SIG-M5 treated with dmso at 0.1 percent for 504 hours (cell line): ENCODE measurements at regions not wholly inside any gene's neighbourhood (a gene's known extent, or its start where the extent isn't known, plus 50 kb on each side); places are given as distances from the start of the nearest gene placed in this dataset.

ENCODE experiments used
- DNase-seq: peaks from one replicate; lab custom pipeline; 2025; ENCODE audit not compliant: unreplicated experiment; lab: John Stamatoyannopoulos, UW

DNA sequence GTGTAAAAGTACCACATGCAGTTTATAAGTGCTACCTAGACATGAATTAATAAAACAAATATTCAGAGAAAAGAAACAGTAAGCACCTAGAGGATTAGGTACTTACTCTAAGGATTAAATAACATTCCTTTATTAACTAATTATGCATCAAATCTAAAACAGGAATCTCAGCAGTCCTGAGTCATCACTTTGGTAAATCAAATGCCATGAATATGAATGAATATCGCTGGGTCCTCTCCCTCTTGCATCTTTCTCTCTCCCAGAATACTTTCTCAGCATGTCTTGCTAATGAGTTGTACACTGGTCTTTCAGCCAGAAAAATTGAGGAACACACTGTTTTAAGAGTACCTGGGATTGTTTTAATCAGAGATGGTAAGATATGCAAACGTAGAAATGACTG, 225.5 kb upstream of the NFE2L3 start:
- DNase-seq, result no peak

DNA sequence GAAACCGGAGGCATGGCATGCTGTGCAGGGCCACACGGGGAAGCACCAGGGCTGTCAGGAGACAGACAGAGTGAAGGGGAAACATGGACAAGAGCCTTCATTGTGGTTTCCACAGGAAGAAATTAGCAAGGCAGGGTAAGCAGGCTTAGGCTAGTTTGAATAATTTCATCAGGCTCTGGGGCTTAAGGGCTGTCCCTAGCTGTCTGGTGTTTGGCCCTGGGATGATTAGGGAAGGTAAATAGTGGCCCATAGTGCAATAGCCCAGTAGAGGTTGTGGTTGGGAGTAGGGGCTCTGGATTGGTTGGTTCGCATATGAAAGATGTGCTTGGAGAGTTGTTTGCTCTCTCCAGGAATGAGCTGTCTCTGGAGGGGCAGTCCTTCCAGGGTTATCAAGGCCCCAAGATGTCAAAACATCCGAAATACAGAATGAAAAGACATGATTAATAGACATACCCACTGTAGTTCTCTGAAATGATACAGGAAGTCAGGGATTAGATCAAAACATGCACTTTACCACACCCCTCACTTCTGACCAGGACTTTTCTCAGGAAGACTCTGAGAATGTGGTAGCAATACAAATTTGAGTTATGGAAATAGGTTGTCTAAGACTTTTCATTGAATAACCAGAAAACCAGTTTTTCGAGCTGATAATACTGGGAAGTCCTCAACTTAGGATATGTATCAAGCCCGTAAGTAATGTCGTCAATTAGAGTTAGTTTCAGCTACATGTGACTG, 224.9 kb upstream of the NFE2L3 start:
- no peak for DNase-seq

DNA sequence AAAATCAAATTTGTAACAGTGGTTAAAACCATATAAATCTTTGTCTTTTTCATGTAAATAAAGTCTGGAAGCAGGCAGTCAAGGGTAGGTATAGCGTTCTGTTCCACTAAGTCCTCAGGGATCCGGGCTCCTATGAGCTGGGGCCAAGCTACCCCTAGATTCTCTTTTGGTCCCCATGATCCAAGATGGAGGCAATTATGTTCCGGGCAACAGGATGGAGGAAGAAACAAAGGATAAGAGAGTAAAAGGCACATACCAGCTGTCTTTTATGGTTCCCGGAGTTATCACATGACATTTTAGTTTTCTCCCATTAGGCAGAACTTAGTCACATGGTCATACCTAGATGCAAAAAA, 224.4 kb upstream of the NFE2L3 start:
- DNase-seq, result no peak

DNA sequence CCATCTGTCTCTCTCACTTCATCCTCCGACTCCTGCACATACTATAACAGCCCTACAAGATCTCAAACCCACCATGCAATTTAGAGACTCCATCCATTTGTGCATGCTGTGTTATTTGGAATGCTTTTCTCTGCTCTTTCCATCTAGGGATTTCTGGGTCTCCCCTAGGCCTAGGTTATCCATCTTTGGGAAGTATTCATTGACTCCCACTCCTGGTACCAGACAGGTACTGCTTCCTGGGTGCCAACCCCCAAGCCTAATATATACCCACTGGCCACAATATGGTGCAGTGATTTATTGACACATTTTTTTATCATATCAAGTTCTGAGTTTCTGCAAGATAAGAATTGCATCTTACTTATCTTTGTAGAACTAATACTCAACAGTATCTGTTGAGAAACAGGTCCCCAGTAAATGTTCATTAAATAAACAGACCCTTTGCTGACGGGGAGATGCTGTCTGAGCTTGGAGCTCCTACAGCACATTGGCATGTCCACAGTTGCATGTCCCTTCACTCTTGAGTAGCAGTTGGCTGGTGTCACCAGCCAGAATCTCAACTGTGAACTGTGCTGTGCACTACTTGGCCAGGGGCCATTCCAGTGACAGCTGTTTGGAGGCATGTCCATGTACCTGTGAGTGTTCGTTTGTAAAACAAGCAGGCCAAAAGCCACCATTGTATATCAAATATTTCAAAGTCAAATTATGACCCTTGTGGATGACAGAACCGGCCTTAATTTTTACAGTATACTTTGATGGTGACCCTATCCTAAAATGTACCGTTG, 223.3 kb upstream of the NFE2L3 start:
- no peak for DNase-seq

DNA sequence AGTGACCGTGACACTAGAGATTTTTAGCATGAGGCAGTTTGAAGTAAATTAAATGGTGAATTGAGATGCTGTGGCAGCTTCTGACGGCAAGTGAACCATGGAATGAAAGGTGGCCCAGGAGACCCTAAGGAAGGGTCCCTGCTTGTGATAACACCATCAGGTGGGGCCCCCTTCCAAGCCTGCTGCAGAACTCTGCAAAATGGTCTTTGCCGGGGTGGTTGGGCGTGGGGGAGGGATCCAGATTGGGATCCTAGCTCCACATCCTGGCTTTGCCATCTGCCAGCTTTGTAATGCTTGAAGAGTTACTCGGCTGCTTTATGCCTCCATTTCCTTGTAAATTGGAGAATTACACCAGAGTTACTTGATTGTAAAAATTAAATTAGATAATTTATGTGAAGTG, 222.6 kb upstream of the NFE2L3 start:
- DNase-seq, result no peak

DNA sequence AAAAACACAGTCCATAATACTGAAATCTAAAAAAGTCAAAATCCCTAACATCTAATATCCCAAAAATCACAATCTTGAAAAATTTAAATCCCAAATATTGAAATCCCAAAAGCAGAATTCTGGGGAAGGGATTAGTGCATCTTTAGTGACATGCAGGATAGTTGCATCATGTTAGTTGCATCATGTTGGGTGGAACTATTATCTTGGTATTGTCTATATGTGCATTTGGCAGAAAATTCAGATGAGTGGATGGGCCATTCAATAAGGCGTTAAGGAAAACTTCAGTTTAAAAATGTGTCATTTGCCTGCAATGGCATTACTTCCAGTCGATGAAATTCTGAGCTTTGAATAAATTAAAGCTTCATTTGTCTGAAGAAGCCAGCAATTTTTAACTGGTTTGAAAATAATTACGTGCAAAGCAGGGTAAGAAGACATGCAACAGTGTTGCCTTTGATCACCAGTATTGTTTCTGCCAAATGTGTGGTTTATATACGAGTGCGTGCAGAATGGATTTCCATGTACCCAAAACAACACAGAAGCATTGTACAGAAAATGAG, 221.4 kb upstream of the NFE2L3 start:
- no peak for DNase-seq

DNA sequence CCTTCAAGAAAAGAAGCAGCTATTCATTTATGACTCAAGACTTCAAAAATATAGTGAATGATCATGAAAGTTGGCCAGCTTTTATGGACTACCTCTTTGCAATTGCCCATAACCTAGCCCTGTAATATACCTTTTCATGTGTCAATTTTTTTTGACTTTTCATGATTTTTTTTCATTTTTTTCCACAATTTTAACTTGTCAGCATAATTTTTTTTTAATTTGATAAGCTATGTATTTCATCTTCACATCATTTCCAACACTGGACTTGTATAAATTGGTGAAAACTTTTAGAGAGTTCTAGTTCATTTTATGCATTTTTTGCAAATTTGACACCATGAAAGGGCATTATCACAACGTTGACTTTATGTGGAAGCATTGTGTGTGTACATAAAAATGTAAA, 220.8 kb upstream of the NFE2L3 start:
- no peak for DNase-seq

DNA sequence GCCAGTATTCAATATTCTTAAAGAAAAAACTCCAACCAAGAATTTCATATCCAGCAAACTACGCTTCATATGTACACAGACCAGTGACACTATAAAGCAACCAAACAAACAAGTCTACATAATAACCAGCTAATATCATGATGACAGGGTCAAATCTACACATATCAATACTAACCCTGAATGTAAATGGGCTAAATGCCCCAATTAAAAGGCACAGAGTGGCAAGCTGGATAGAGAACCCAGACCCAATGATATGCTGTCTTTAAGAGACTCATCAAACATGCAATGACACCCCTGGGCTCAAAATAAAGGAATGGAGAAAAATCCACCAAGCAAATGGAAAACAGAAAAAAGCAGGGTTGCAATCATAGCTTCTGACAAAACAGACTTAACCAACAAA, 218.1 kb upstream of the NFE2L3 start:
- DNase-seq, result no peak

DNA sequence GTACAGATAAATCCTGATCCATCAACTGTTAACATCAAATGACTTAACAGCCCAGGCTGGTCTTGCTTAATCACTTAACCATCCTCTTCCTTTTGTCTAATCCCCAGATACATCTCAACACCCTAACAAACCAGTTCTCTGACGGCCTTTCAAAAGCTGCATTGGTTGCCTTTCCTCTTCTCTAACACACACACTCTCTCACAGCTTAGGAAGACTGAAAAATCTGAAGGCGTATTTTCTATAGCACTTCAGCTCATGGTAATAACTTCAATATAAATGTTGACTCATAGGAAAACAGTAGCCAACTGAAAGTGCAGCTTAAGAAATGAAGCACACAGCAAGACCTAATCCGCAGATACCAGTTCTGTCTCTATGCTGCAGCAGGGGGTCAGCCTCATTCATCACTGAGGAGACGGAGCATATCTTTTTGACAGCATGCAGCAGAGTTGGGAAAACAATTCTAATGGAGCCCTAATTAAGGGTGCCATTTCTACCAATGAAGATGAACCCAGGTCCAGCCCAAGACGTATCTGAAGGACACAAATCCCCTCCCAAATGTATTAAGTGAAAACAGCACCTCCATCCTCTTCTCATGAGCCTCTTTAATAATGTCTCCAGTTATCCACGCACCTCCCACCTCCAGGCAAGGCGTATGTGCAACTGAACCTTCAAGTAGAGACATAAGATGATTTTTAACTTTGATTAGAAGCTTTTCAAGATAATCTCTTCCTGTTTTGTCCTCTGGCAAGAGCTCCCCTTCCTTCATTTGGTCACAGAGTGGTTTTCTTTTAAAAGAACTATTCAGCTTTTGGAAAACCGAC, 211.7 kb upstream of the NFE2L3 start:
- no peak for DNase-seq

DNA sequence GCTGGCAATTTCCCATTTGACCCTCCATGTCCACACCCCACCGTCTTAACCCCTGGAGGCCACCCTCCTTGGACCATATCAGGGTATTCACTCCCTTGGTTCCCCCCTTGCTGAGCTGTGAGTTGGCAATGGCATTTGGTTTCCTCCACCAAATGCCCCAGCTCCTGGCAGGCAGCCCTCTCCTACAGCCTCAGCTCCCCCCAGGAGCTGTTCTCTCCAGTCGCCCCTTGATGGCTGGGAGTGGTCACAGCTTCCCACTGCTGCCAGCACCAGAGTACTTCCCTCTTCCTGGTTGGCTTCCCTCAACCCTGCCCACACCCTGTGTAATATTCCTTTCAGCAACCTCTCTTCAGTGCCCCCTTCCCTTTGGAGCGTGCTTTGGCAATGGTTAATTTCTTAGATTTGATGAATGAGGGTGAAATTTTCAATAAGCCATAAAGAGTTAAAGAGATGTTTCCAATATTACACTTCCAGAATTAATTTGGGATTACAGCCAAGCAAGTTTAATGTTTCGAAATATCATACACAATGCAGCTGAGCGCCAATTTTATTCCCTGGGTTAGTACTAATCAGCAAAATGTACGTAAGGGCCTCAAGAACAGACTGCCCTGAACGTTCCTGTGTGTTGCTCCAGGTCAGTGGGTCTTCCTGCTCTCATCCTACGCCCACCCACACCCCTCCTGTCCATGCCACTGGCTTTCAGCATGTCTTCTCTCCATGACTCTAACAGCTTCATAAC, 207.1 kb upstream of the NFE2L3 start:
- no peak for DNase-seq

DNA sequence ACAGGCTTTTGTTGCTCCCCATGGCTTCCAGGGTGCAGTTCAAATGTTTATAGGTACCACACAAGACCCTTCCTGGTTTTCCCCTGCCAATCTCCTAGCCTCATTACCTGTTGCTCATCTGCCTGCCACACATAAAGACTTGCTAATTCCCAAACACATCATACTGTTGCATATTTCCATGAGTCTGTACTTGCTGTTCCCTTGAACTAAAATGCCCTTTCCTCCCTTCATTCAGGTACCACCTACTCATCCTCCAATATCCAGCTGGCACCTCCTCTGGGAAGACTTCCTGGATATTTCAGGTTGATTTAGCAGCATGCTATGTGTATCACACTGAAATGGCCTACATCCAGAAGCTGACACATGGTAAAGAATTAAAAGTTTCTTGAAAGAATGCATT, 206.4 kb upstream of the NFE2L3 start:
- no peak for DNase-seq

DNA sequence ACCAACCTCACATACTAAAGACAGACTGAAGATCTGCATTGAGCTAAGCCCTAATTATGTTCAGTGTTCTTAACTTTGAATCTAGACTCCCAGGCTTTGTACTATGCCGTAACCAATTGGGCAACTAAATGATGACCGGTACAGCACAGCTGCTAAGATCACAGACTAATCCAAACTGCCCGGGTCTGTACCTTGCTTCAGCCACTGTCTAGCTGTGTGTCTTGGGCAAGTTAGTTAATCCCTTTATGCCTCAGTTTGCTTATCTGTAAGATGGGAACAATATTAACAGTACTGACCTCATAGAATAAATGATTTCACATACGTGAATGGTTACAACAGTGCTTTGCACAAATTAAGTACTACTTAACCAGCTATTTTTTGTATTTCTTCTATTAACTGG, 205.8 kb upstream of the NFE2L3 start:
- no peak for DNase-seq

DNA sequence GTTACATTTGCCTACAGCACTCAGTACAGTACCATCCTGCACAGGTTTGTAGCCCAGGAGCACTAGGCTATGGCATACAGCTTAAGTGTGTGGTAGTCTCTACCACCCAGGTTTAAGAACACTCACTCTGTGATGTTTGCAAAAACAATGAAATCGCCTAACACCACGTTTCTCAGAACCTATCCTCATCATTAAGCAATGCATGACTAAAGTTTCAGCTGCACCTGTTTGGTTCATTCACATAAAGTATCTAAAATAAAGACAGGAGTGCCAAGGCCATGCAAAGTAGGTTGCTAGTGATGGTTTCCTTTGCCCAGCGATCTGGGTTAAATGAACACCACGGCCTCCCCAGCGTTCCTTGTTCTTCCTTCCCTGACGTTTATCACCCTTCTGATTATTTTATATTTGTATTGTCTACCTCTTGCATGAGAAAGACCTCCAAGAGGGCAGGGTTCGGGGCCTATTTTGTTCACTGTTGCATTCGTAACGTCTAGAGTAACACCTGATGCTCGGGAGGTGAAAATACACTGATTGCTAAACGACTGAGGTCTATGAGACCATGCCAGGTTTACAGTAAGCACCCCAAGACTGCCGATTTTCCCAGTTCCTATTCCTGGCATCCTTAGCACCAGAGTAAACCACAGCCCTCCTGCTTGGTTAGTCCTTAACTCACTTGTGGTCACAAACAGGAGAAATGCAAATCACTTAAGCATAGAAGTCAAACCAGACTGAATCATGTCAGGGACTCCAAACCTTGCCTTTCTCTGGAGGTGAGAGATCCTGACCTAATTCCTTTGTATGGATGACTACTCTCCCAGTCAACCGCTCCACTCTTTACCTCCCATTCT, 204.1 kb upstream of the NFE2L3 start:
- no peak for DNase-seq

DNA sequence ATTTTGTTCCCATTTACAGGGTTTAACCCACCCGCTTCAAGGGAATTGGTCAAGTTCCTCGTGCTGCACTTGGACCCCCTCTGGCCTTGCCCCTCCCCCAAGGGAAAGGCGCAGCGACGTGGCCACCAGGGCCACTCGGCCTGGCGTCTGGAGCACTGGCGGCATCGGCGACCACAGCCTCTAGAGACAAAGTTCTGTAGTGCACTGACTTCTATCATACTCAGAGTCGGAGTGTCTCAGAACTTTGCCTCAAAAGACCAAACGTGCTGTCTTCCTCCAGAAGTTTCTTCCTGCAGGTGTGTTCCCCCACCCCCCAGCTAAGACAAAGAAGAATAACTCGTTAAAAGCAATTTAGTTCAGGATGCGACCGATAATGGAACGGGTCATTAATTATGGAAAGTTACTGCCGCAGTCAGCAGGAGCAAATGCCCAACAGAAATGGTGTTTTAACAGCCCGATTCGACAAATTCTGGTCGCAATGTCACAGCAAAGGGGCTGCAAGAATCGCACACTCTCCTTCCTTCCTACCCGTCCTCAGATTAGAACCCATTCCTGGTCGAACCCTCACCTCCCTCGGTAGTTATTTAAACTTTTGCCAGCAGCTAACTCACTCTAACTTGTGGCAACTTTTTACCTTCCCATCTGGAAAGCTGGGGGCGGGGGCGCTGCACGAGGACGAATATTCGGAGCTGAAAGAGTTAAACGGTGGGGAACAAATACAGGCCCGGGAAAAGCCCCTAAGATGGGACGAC, 202.1 kb upstream of the NFE2L3 start:
- DNase-seq, result no peak

DNA sequence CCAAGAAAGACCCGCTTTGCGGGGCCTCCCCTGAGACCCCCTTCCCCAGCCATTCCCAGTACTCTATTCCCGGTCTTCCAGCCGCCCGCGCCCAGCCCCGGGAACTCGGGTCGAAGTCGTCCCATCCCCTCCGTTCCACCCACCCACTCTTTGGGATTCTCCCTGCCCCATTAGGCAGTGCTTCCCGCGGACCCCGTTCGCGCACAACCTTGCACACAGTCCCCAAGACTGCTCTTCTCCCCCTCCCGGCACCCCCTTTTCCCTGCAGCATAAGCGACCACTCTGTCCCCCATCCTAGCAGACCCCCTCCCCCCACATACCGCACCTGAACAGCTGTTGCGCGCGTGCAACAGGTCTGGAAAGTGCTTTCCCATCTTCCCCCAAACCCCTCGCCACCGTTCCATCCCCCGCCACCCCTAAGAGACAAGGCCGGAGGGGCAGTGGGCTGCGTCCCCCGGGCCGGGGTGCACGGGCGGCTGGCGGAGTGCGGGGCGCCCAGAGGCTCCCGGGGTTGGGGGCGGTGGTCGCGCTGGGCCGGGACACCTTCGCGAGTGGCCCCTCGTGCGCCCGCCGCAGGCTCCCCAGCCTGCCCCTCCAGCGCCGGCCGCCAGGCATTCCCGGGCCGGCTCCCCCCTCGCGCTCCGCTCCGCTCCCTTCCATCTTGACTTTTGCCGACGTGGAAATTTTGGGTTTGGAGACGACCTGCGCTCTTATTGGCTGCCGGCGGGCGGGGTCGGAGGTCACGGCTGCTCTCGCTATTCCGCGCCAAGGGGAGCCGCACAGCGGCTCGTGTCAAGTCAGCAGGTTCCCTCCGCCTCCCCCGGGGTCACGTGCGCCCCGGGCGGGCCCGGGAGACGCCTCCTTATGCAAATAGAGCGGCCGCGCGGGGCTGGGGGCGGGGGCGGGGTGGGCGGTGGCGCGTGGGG, 201.2 kb upstream of the NFE2L3 start:
- peak; percentile 89 for DNase-seq

DNA sequence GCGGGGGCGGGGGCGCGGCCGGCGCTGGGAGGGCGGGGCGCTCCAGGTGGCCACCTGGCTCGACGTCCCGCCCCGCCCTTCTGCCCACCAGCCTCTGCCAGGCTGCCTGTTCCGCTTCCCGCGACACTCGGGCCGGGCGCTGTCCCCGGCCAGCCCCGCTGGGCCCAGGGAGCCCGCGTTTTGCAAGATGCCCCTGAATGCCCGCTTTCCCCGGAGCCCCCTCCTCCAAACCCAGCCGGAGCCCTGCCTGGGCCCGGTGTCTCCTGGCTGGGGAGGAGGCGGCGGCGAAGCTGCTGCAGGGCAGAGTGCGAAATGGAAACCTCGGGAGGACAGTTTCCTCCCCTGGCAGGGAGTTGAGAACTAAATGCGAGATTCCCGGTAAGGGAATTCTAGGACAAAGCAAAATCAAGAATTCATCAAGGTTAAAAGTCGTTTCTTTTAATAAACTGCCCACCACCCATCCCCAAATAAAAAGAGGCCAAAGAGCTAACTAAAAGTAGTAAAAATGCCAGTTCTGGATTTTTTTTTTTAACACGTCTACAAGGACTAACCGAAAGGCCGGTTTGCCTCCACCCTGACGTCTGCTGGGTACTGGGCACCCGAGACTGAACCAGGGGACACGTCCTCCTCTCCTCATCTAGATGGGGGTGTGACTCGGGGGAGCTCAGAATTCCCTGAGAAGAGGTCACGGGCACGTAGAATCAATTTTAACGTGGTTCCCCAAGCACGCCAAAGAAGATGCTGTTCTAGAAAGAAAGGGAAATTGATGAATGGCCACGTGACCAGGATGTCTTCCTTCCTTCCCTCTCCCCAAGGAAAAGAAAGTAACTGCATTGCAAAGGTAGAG, 200.4 kb upstream of the NFE2L3 start:
- DNase-seq, result no peak
